Osteoblast (primary cell): ENCODE measurements at regions not wholly inside any gene's neighbourhood (a gene's known extent, or its start where the extent isn't known, plus 50 kb on each side); places are given as distances from the start of the nearest gene placed in this dataset.

Source experiments
- DNase-seq: peaks from one replicate; pipeline ENCODE4 v3.0.0; 2011; ENCODE audit warnings: low spot score, mixed read lengths; ENCODE audit not compliant: insufficient read length; ENCODE audit errors: missing footprints
- H2AFZ ChIP-seq: 2 replicates; pipeline ENCODE4 v1.6.0; 2011; ENCODE audit warnings: mild to moderate bottlenecking, low read length
- H3K27ac ChIP-seq: 2 replicates; pipeline ENCODE4 v1.5.1; 2011; ENCODE audit warnings: mild to moderate bottlenecking, low read depth, low read length, moderate library complexity
- H3K27me3 ChIP-seq: 2 replicates; pipeline ENCODE4 v1.6.0; 2012; ENCODE audit warnings: mild to moderate bottlenecking, control low read depth, inconsistent platforms, low read length, moderate library complexity; ENCODE audit not compliant: insufficient read depth
- H3K36me3 ChIP-seq: 2 replicates; pipeline ENCODE4 v1.5.1; 2011; ENCODE audit warnings: mild to moderate bottlenecking, low read length, control low read depth, moderate library complexity; ENCODE audit not compliant: insufficient read depth
- H3K4me1 ChIP-seq: 2 replicates; pipeline ENCODE4 v1.5.1; 2011; ENCODE audit warnings: mild to moderate bottlenecking, low read length, control low read depth, moderate library complexity; ENCODE audit not compliant: insufficient read depth
- H3K4me2 ChIP-seq: 2 replicates; pipeline ENCODE4 v1.6.0; 2011; ENCODE audit warnings: mild to moderate bottlenecking, low read length; ENCODE audit not compliant: insufficient read depth
- H3K4me3 ChIP-seq: fragments of 200-600 bp; sonication (generic); 3 replicates; pipeline ENCODE4 v1.5.1; 2012; ENCODE audit warnings: mild to moderate bottlenecking, low read length, inconsistent platforms; ENCODE audit not compliant: insufficient read depth
- H3K79me2 ChIP-seq: 2 replicates; pipeline ENCODE4 v1.6.0; 2012; ENCODE audit warnings: mild to moderate bottlenecking, low read length, control low read depth, inconsistent platforms; ENCODE audit not compliant: insufficient read depth
- H3K9me3 ChIP-seq: 2 replicates; pipeline ENCODE4 v1.5.1; 2011; ENCODE audit warnings: low read depth, low read length, control low read depth
- H4K20me1 ChIP-seq: 2 replicates; pipeline ENCODE4 v1.6.0; 2012; ENCODE audit warnings: mild to moderate bottlenecking, low read length, control low read depth; ENCODE audit not compliant: insufficient read depth
- CTCF ChIP-seq: IDR thresholded peaks from 2 replicates; pipeline ENCODE4 v1.5.1; 2011; ENCODE audit warnings: mild to moderate bottlenecking, low read depth, low read length, moderate library complexity; ENCODE audit errors: extremely low read depth

- H3K4me2 ChIP-seq: no peak overlapping the region
- H3K9me3 ChIP-seq: no peaks in the 10 kb centered on the region
- DNase-seq: no peak
- no peaks in the 10 kb centered on the region for H4K20me1 ChIP-seq
- no peaks in the 10 kb centered on the region for H3K27me3 ChIP-seq
- no peak overlapping the region for H2AFZ ChIP-seq
- TF ChIP-seq CTCF: no peak
- no peaks in the 10 kb centered on the region for H3K36me3 ChIP-seq
- no peak overlapping the region for H3K27ac ChIP-seq
- peaks cover 3% of the 10 kb centered on the region for H3K4me1 ChIP-seq
- H3K4me3 ChIP-seq: no peak overlapping the region
- no peaks in the 10 kb centered on the region for H3K79me2 ChIP-seq
These were observed 80.1 kb downstream of the FOXD2 start for GRCh38 chr1:47517946-47518345.

DNA sequence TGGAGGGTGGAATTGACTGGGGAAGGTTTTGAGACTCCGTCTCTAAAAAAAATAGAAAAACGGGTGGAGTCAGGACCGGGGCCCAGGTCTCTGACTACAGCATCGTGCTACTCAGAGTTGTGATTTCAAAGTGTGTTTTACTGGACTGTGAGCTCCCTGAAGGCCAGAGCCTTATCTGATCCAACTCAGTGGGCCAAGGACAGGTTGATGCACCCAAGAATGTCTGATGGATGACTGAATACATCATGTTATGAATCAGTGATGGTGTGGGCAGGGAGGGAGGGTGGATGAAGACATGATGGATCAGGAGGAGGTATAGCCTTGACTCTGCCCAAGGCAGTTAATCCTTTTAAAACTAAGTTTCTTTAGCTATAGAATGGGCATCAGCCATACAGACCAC is 81.6 kb downstream of the FOXD2 start:
- Histone ChIP-seq H3K27ac (no peak overlapping the region), H3K27me3 (peaks cover 2% of the 10 kb centered on the region), H3K4me1 (peaks cover 3% of the 10 kb centered on the region), H2AFZ (no peak overlapping the region), H3K36me3 (no peaks in the 10 kb centered on the region), H3K4me2 (no peak overlapping the region), H3K79me2 (no peaks in the 10 kb centered on the region), H3K9me3 (no peaks in the 10 kb centered on the region), H4K20me1 (no peaks in the 10 kb centered on the region), H3K4me3 (no peak overlapping the region)
- DNase-seq: no peak
- no peak for TF ChIP-seq CTCF

DNA sequence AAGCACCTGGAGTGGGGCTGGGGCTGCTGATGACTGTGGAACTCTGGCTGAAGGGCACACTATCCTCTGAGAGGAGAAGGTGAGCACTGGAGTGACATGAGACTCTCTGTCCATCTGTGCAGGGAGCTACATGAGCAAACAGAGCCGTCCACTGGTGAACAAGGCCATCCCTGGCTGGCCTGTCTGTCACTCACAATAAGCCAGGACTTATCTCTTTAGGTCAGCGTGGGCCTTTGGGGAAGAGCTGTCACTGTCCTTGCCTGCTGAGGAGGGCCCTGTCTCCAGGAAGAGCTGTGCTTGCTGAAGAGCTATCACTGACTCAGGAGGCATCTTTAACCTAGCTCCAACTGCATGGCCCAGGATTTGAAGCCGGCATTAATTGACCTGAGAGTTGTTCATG is 82.1 kb downstream of the FOXD2 start:
- H3K27ac ChIP-seq: no peak overlapping the region
- no peak for DNase-seq
- H3K4me1 ChIP-seq: peaks cover 3% of the 10 kb centered on the region
- no peaks in the 10 kb centered on the region for H3K9me3 ChIP-seq
- H3K79me2 ChIP-seq: no peaks in the 10 kb centered on the region
- peaks cover 5% of the 10 kb centered on the region for H3K27me3 ChIP-seq
- no peaks in the 10 kb centered on the region for H3K36me3 ChIP-seq
- no peak overlapping the region for H3K4me2 ChIP-seq
- no peak overlapping the region for H3K4me3 ChIP-seq
- H4K20me1 ChIP-seq: no peaks in the 10 kb centered on the region
- no peak for TF ChIP-seq CTCF
- no peak overlapping the region for H2AFZ ChIP-seq

GRCh38 chr1:47521034-47521881 is 83.4 kb downstream of the FOXD2 start:
- Histone ChIP-seq H4K20me1 (no peaks in the 10 kb centered on the region), H3K4me3 (no peak overlapping the region), H3K36me3 (no peaks in the 10 kb centered on the region), H3K27me3 (peaks cover 5% of the 10 kb centered on the region), H3K79me2 (no peaks in the 10 kb centered on the region), H2AFZ (no peak overlapping the region), H3K9me3 (no peaks in the 10 kb centered on the region), H3K4me1 (peaks cover 3% of the 10 kb centered on the region), H3K27ac (no peak overlapping the region), H3K4me2 (no peak overlapping the region)
- no peak for TF ChIP-seq CTCF
- no peak for DNase-seq
